SK-N-SH (cell line): ENCODE measurements at regions not wholly inside any gene's neighbourhood (a gene's known extent, or its start where the extent isn't known, plus 50 kb on each side); places are given as distances from the start of the nearest gene placed in this dataset.

ENCODE experiments used
- CTCF ChIA-PET: fragments of 300-600, 350-600 bp; formaldehyde crosslinking; extraction: SDS; loops from one replicate; lab custom pipeline; 2021; lab: Yijun Ruan, JAX
- POLR2A ChIA-PET: fragments of 350-600 bp; sonication (Branson Sonifier 250); formaldehyde crosslinking; extraction: SDS; loops from one replicate; lab custom pipeline; 2020; ENCODE audit warnings: antibody characterized with exemption, inconsistent platforms; lab: Yijun Ruan, JAX
- DNase-seq: peaks from one replicate; pipeline ENCODE4 v3.0.0; 2012
- H2AFZ ChIP-seq: fragments of 200-600 bp; sonication (generic); 2 replicates; pipeline ENCODE4 v1.8.1; 2016; ENCODE audit warnings: antibody characterized with exemption, mild to moderate bottlenecking, low read depth
- H3F3A ChIP-seq: fragments of 200-600 bp; sonication (generic); replicated peaks from 2 replicates; pipeline ENCODE3; 2016; ENCODE audit warnings: antibody characterized with exemption, mild to moderate bottlenecking; ENCODE audit not compliant: insufficient read depth
- H3K27ac ChIP-seq, 2 experiments: fragments of 200-500 bp in 1 of 2; fragments of 200-600 bp in 1 of 2; sonication (Bioruptor generic) in 1 of 2; sonication (generic), shearing (Covaris generic) in 1 of 2; 2 replicates each; pipeline versions ENCODE4 v1.5.1 to v1.6.1; 2014 to 2016; ENCODE audit warnings: low read depth in 2 of 2, inconsistent platforms in 1 of 2, low read length in 1 of 2, mild to moderate bottlenecking in 1 of 2, mixed read lengths in 1 of 2
- H3K27me3 ChIP-seq: fragments of 200-600 bp; sonication (generic), shearing (Covaris generic); 2 replicates; pipeline ENCODE4 v1.6.1; 2016; ENCODE audit warnings: mixed run types; ENCODE audit not compliant: insufficient read depth
- H3K36me3 ChIP-seq, 2 experiments: fragments of 200-500 bp in 1 of 2; fragments of 200-600 bp in 1 of 2; sonication (Bioruptor generic) in 1 of 2; sonication (generic) in 1 of 2; replicated peaks in 1 of 2; 2 replicates each; pipeline versions ENCODE3 to v1.5.1; 2014 to 2016; ENCODE audit warnings: low read length in 1 of 2, mild to moderate bottlenecking in 1 of 2; ENCODE audit not compliant: insufficient read depth in 2 of 2, control insufficient read depth in 1 of 2
- H3K4me1 ChIP-seq, 2 experiments: fragments of 200-500 bp in 1 of 2; fragments of 200-600 bp in 1 of 2; sonication (Bioruptor generic) in 1 of 2; sonication (generic), shearing (Covaris generic) in 1 of 2; 2 replicates each; pipeline versions ENCODE4 v1.5.1 to v1.6.1; 2014 to 2016; ENCODE audit warnings: low read depth in 1 of 2, low read length in 1 of 2, mixed run types in 1 of 2; ENCODE audit not compliant: insufficient read depth in 2 of 2, control insufficient read depth in 1 of 2
- H3K4me2 ChIP-seq: fragments of 200-600 bp; sonication (generic), shearing (Covaris generic); 2 replicates; pipeline ENCODE4 v1.6.1; 2017; ENCODE audit warnings: mixed run types
- H3K4me3 ChIP-seq, 2 experiments: fragments of 200-500 bp in 1 of 2; fragments of 200-600 bp in 1 of 2; sonication (Bioruptor generic) in 1 of 2; sonication (generic), shearing (Covaris generic) in 1 of 2; 2 replicates each; pipeline versions ENCODE4 v1.5.1 to v1.8.1; 2014 to 2016; ENCODE audit warnings: low read depth in 2 of 2, inconsistent platforms in 1 of 2, low read length in 1 of 2, mild to moderate bottlenecking in 1 of 2, mixed read lengths in 1 of 2, moderate library complexity in 1 of 2
- H3K79me2 ChIP-seq: fragments of 200-600 bp; sonication (generic); 2 replicates; pipeline ENCODE4 v1.8.1; 2017; ENCODE audit warnings: mild to moderate bottlenecking; ENCODE audit not compliant: insufficient read depth
- H3K9ac ChIP-seq: fragments of 200-600 bp; sonication (generic); 2 replicates; pipeline ENCODE4 v1.6.1; 2017; ENCODE audit warnings: mixed run types
- H3K9me2 ChIP-seq: fragments of 200-600 bp; sonication (generic); 2 replicates; pipeline ENCODE4 v1.6.1; 2017; ENCODE audit warnings: mixed run types
- H3K9me3 ChIP-seq: fragments of 200-600 bp; sonication (generic); 2 replicates; pipeline ENCODE4 v1.6.1; 2017; ENCODE audit warnings: mixed run types, mild to moderate bottlenecking, moderate library complexity
- H4K20me1 ChIP-seq: fragments of 200-600 bp; sonication (generic); 2 replicates; pipeline ENCODE4 v1.6.1; 2017; ENCODE audit warnings: mild to moderate bottlenecking, mixed run types; ENCODE audit not compliant: insufficient read depth
- EZH2phosphoT487 ChIP-seq: fragments of 200-600 bp; sonication (generic); IDR thresholded peaks from 2 replicates; pipeline ENCODE4 v1.6.1; 2017; ENCODE audit warnings: low read depth, mixed run types, mild to moderate bottlenecking, antibody characterized with exemption, moderate library complexity, borderline replicate concordance
- FOSL2 ChIP-seq: IDR thresholded peaks from 2 replicates; pipeline ENCODE4 v1.4.0; 2012; ENCODE audit warnings: low read depth, mild to moderate bottlenecking, moderate library complexity, borderline replicate concordance
- FOXM1 ChIP-seq: IDR thresholded peaks from 2 replicates; pipeline ENCODE4 v1.4.0; 2012; ENCODE audit warnings: low read depth, mild to moderate bottlenecking
- JUND ChIP-seq: IDR thresholded peaks from 2 replicates; pipeline ENCODE4 v1.4.0; 2012
- MAX ChIP-seq: IDR thresholded peaks from 2 replicates; pipeline ENCODE4 v1.4.0; 2012; ENCODE audit warnings: low read depth
- MXI1 ChIP-seq: IDR thresholded peaks from 2 replicates; pipeline ENCODE4 v1.6.1; 2012; ENCODE audit warnings: mild to moderate bottlenecking, low read depth, low read length, improper control_type of control experiment
- NFIC ChIP-seq: IDR thresholded peaks from 2 replicates; pipeline ENCODE4 v1.4.0; 2012; ENCODE audit warnings: borderline replicate concordance
- NRF1 ChIP-seq: IDR thresholded peaks from 2 replicates; pipeline ENCODE4 v1.6.1; 2012; ENCODE audit warnings: low read depth, mild to moderate bottlenecking, low read length
- POLR2AphosphoS5 ChIP-seq: IDR thresholded peaks from 2 replicates; pipeline ENCODE4 v1.6.1; 2012; ENCODE audit warnings: low read depth, low read length
- RAD21 ChIP-seq: IDR thresholded peaks from 2 replicates; pipeline ENCODE4 v1.6.1; 2012; ENCODE audit warnings: mild to moderate bottlenecking, low read length
- RCOR1 ChIP-seq: fragments of 150-350 bp; IDR thresholded peaks from 2 replicates; pipeline ENCODE4 v1.6.1; 2017; ENCODE audit warnings: antibody characterized with exemption, low read length
- REST ChIP-seq: IDR thresholded peaks from 2 replicates; pipeline ENCODE4 v1.6.1; 2012; ENCODE audit warnings: mild to moderate bottlenecking, low read depth, low read length, moderate library complexity
- RXRA ChIP-seq: IDR thresholded peaks from 2 replicates; pipeline ENCODE4 v1.4.0; 2012; ENCODE audit warnings: low read depth, mild to moderate bottlenecking, borderline replicate concordance
- SMC3 ChIP-seq: IDR thresholded peaks from 2 replicates; pipeline ENCODE4 v1.6.1; 2012; ENCODE audit warnings: low read depth, low read length, improper control_type of control experiment
- USF1 ChIP-seq: IDR thresholded peaks from 2 replicates; pipeline ENCODE4 v1.4.0; 2012; ENCODE audit warnings: low read depth, borderline replicate concordance
- USF2 ChIP-seq: fragments of 150-350 bp; IDR thresholded peaks from 2 replicates; pipeline ENCODE4 v1.6.1; 2017; ENCODE audit warnings: antibody characterized with exemption, low read length, low read depth, borderline replicate concordance
- YY1 ChIP-seq: IDR thresholded peaks from 2 replicates; pipeline ENCODE4 v1.4.0; 2012; ENCODE audit warnings: low read depth, mild to moderate bottlenecking
- WGBS: methylation state at CpG from one replicate; pipeline ENCODE4 v1.1.6; 2017; ENCODE audit warnings: low lambda C conversion rate; 5-methylcytosine and 5-hydroxymethylcytosine counted together

- no peaks in the 10 kb centered on the region for H4K20me1 ChIP-seq
- no peaks in the 10 kb centered on the region; the same call in 1 of the 2 replicates for H3K9me3 ChIP-seq
- TF ChIP-seq MXI1: no peak
- no peak for TF ChIP-seq FOSL2
- no peak for TF ChIP-seq RXRA
- no peak overlapping the region for H3K4me2 ChIP-seq
- no peaks in the 10 kb centered on the region for H3K9me2 ChIP-seq
- no peaks in the 10 kb centered on the region for H3F3A ChIP-seq
- DNase-seq: no peak
- no peak overlapping the region for H3K4me3 ChIP-seq
- POLR2A ChIA-PET: no interaction called here
- WGBS: 12% methylated on average over 2 of the region's 2 CpGs
- H3K4me1 ChIP-seq: no peaks in the 10 kb centered on the region
- H2AFZ ChIP-seq: no peak overlapping the region
- no peaks in the 10 kb centered on the region for H3K79me2 ChIP-seq
- H3K27ac ChIP-seq: no peak overlapping the region
- CTCF ChIA-PET: no interaction called here
- H3K36me3 ChIP-seq: no peaks in the 10 kb centered on the region
- H3K27me3 ChIP-seq: no peaks in the 10 kb centered on the region
- H3K9ac ChIP-seq: no peak overlapping the region
These were observed 1418.4 kb downstream of the PCDH18 start for GRCh38 chr4:136113921-136114320.

GRCh38 chr4:136112116-136112515 is 1420.2 kb downstream of the PCDH18 start:
- Histone ChIP-seq H3K27me3 (no peaks in the 10 kb centered on the region), H4K20me1 (no peaks in the 10 kb centered on the region), H3K27ac (no peak overlapping the region), H3K9me2 (no peaks in the 10 kb centered on the region), H3K36me3 (no peaks in the 10 kb centered on the region), H2AFZ (no peak overlapping the region), H3K4me3 (no peak overlapping the region), H3K79me2 (no peaks in the 10 kb centered on the region), H3K9ac (no peak overlapping the region)
- 23% methylated on average over 1 of the region's 1 CpG for WGBS
- CTCF ChIA-PET: no interaction called here
- DNase-seq: no peak
- no peak for TF ChIP-seq REST
- no peak for TF ChIP-seq MXI1
- no peak for TF ChIP-seq POLR2AphosphoS5
- no peak for TF ChIP-seq USF2
- no peak for TF ChIP-seq RAD21
- TF ChIP-seq MAX: no peak
- TF ChIP-seq RCOR1: no peak
- TF ChIP-seq USF1: no peak
- TF ChIP-seq JUND: no peak
- TF ChIP-seq YY1: no peak
- no peak for TF ChIP-seq EZH2phosphoT487
- TF ChIP-seq NRF1: no peak
- no peak for TF ChIP-seq FOXM1
- no peak for TF ChIP-seq SMC3
- TF ChIP-seq NFIC: no peak
- TF ChIP-seq, all 33 proteins: peak for 0
- Histone ChIP-seq H3K4me1 (no peaks in the 10 kb centered on the region), H3K4me2 (no peak overlapping the region), H3K9me3 (no peaks in the 10 kb centered on the region; the same call in 1 of the 2 replicates), H3F3A (no peaks in the 10 kb centered on the region)
- POLR2A ChIA-PET: no interaction called here
